ENCODE measurements at regions not wholly inside any gene's neighbourhood (a gene's known extent, or its start where the extent isn't known, plus 50 kb on each side); places are given as distances from the start of the nearest gene placed in this dataset.
"Not testable (repeated sequence)": the region's sequence is repeated elsewhere in the genome, so short reads cannot be mapped to it uniquely, and the experiment has no call there.

- no peak for FAIRE-seq
- no peak for DNase-seq (ENCODE audit: extremely low spot score, insufficient read length, low read depth)
Observed at GRCh38 chr11:109667719-109668118, 245.7 kb downstream of the C11orf87 start.

DNA sequence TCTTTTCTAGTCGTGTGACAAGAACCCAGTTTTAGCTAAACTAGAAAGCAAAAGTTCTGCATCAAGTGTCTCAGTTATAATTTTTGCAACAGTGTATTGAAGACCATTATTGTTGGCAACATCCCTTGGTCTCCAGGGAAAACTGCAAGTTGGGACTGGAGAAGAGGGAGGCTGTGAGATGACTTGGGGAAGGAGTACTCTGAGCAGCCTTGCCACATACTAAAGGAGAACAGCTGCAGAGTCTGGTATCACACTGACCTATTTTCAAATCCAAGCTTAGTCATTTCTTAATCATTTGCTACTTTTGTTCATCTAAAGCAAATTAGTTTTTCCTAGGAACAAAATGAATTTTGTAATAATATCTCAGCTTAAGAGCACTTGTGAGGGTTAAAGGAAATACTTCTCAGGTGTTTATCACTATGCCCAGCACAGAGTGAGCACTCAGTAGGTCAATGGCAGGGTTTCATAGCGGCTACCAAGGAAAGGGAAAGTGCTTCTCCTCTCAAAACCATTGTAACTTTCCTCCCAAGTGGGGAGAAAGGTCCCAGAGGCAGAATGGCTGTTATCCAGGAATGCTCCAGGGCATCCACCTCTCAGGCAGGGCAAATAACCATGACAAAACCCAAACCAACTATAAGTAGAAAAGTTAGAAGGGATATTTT, 247.1 kb downstream of the C11orf87 start:
- FAIRE-seq, result no peak
- no peak for DNase-seq (ENCODE audit: extremely low spot score, insufficient read length, low read depth)

- FAIRE-seq (no peak), DNase-seq (ENCODE audit: extremely low spot score, insufficient read length, low read depth) (no peak)
Observed at GRCh38 chr11:109677231-109677630, 255.2 kb downstream of the C11orf87 start.

- FAIRE-seq (no peak), DNase-seq (ENCODE audit: extremely low spot score, insufficient read length, low read depth) (no peak)
Observed at GRCh38 chr11:109677876-109678275, 255.9 kb downstream of the C11orf87 start.

DNA sequence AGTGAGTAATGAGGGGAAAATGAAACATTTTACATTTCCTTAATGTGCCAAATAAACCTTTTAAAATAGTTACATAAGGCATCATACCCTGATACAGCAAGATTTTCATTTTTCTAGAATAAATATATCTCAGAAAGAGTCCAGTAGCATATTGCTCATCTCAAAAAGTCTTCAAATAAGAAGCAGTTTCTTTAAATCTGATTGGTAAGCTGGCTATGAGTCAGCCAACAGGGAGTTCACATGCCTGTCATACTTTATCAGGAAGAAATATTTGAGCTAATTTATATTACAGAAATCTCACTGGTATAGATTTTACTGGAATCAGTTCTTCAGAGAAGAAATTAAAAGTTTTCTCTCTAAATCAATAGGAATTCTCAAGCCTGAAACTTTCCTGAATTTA, 258.1 kb downstream of the C11orf87 start:
- FAIRE-seq (no peak), DNase-seq (ENCODE audit: extremely low spot score, insufficient read length, low read depth) (no peak)

GRCh38 chr11:109682788-109683187, 260.8 kb downstream of the C11orf87 start:
- DNase-seq (ENCODE audit: extremely low spot score, insufficient read length, low read depth); FAIRE-seq: not testable (repeated sequence)

- no peak for FAIRE-seq
- no peak for DNase-seq (ENCODE audit: extremely low spot score, insufficient read length, low read depth)
Observed at GRCh38 chr11:109695696-109696095, 273.7 kb downstream of the C11orf87 start.

DNA sequence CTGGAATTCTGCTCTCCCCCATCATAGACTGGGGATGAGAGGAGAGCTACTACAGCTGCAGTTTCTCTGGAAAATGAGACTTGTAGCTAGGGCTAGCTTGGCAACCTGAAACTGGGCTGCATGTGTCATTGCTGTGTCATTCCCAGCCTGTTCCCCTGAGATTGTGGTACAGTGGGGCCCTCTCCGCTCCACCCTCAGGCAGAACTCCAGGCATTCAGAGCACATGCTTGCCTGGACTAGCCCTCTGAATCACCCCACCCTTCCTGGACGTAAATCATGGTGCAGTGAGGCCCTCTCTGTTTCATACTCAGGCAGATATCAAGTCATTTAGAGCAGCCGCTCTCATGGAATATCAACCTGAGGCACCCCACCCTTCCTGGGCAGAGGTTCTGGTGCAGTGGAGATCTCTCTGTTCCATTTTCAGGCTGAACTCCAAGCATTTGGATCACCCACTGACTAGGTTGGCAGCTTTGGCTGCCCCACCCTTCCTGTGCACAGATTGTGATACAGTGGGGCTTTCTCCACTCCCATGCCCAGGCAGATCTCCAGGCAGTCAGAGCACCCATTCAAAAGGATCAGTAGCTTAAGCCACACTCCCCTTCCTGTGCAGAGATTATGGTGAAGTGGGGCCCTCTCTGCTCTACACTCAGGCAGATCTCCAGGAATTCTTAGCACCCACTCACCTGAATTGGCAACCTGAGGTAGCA, 274.4 kb downstream of the C11orf87 start:
- no peak for DNase-seq (ENCODE audit: extremely low spot score, insufficient read length, low read depth)
- no peak for FAIRE-seq

DNA sequence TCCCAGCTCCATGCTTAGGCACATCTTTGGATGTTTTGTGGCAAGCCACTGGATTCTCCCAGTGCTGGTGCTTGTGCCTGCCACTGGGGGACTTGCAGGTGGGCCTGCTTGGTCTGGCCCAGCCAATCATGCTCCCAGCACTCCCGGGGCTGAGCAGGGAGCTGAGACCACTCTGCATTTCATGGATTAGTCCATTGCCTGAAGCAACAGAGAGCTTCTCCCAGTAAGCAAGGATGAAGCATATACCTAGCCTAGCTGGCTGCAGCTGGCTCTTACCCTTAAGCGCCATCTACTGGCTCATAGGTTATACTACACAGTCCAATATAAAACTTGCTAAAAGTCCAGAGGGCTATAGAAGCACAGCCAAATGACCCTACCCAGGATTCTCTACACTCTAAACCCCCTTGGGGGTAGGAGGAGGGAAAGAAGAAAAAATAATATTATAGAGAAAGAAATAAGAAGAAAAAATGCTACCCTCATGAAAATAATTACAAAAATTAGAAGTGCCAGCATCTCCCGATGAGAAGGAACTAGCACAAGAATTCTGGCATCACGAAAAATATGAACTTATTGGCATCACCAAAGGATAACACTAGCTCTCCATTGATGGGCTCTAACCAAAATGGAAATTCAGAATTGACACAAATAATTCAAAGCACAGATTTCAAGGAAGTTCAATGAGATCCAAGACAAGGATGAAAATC, 275.3 kb downstream of the C11orf87 start:
- FAIRE-seq (peak; percentile 71), DNase-seq (ENCODE audit: extremely low spot score, insufficient read length, low read depth) (no peak)

DNA sequence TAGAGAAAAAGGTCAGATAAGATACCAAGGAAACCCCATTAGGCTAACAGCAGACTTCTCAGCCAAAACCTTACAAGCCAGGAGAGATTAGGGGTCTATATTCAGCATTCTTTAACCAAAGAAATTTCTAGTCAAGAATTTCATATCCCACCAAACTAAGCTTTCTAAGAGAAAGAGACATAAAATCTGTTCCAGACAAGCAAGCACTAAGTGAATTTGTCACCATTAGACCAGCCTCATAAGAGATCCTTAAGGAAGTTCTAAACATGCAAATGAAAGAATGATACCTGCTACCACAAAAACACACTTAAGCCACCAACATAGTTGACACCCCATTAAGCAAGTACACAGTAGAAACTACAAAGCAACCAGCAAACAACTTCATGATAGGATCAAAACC, 276.2 kb downstream of the C11orf87 start:
- no peak for FAIRE-seq
- no peak for DNase-seq (ENCODE audit: extremely low spot score, insufficient read length, low read depth)

DNA sequence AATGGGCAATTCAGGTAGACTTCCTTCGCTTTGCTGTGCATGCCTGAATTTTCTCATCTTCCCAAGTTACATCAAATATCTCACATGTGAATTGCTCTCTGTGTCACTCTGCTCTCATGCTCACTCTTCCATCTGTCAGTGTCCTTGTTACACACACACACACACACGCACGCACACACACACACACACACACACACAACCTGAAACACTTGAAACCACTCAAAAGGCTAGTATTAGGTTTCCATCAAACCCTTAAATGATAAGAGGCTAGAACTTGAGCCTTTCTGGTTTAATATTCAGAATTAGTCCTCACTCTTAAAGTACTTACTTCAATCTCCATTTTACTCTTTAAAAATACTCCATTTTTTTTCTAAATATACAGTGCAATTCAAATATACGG, 282.4 kb downstream of the C11orf87 start:
- DNase-seq (ENCODE audit: extremely low spot score, insufficient read length, low read depth) (no peak), FAIRE-seq (no peak)

DNA sequence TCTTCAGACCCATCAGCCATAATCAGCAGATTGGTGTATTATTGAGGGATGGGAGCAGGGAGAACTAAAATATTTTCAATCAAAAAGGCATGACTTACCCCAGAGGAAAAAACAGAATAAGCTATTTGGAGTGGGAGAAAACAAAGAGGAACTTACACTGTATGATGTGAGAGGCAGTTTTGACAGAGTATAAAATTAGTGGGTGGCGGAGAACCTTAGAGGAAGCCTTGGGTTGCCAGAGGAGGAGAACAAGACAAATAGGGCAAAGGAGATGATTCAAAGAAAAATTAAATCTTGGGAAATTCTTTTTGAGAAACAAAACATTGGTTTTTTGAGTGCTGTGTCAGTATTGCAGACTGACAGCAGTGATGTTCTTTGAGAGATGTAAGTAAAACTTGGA, 285.0 kb downstream of the C11orf87 start:
- FAIRE-seq, result no peak
- DNase-seq (ENCODE audit: extremely low spot score, insufficient read length, low read depth), result no peak

- DNase-seq (ENCODE audit: extremely low spot score, insufficient read length, low read depth) (no peak), FAIRE-seq (no peak)
Observed at GRCh38 chr11:109707411-109707810, 285.4 kb downstream of the C11orf87 start.

DNA sequence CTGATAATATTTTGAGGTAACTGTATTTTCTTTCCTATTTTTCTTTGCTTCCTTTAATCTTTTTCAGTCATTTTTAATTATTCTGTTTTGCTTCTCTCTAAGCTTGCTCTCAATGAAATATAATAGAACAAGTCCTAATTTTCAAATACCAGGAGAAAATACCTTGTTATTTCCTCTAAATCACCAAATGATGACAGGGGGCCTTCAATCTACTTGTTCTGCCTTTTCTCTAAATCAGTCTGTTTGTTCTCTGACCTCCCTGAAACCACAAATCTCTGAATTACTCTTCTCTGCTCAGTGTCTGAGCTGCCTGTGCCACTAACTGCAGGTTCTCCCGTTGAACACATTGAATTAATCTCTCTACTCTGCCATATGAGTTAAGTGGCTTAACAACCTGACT, 286.2 kb downstream of the C11orf87 start:
- DNase-seq (ENCODE audit: extremely low spot score, insufficient read length, low read depth) (no peak), FAIRE-seq (no peak)

DNA sequence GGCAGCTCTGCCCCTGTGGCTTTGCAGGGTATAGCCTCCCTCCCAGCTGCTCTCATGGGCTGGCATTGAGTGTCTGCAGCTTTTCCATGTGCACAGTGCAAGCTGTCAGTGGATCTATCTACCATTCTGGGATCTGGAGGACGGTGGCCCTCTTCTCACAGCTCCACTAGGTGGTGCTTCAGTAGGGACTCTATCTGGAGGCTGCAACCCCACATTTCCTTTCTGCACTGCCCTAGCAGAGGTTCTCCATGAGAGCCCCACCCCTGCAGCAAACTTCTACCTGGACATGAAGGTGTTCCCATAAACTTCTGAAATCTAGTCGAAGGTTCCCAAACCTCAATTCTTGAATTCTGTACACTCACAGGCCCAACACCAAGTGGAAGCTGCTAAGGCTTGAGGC, 292.5 kb downstream of the C11orf87 start:
- DNase-seq (ENCODE audit: extremely low spot score, insufficient read length, low read depth); FAIRE-seq: not testable (repeated sequence)

- not testable (repeated sequence) for FAIRE-seq
Observed at GRCh38 chr11:109715424-109715823, 293.4 kb downstream of the C11orf87 start.

DNA sequence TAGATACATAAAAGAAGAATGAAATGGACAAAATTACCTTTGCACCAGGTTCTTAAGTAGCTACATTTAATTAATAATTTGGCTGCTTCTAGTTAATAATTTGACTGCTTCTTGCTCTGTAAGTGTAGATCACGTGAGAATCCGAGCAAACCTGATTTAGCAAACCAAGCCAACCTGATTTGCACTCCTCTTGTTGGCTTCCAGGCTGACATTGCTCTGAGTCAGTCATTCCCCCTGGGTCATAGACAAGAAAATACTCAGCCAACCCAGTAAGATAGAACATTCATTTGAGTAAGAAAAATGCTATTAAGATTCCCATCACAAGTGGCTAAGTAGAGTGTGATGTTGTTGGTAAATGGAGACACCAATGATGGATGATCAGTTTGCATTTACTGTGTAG, 304.1 kb downstream of the C11orf87 start:
- FAIRE-seq, result no peak
- DNase-seq (ENCODE audit: extremely low spot score, insufficient read length, low read depth), result no peak

More at GRCh38 chr11:109715424-109715823, 293.4 kb downstream of the C11orf87 start:
- not testable (repeated sequence) for DNase-seq (ENCODE audit: extremely low spot score, insufficient read length, low read depth)

DNA sequence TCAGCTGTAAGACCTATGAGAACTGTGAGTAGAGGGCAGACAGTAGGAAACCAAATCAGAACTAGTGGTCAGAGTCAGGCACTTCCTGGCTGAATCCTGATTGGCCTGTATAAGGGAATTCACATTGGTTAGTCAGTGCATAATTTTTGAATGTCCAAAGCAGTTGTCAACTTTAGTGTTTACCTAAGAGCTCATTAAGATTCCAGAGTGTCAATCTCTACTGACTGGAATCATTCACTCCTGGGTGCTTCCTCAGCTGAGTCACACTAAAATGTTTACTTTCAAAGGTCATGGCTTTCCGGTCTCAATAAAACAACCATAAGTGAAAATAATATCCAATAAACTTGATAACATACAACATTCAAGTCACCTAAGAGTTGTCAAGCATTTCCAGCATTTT, 306.1 kb downstream of the C11orf87 start:
- FAIRE-seq (no peak), DNase-seq (ENCODE audit: extremely low spot score, insufficient read length, low read depth) (no peak)

GRCh38 chr11:109729761-109730160, 307.8 kb downstream of the C11orf87 start:
- FAIRE-seq (no peak), DNase-seq (ENCODE audit: extremely low spot score, insufficient read length, low read depth) (no peak)

- DNase-seq (ENCODE audit: extremely low spot score, insufficient read length, low read depth), result no peak
- no peak for FAIRE-seq
Observed at GRCh38 chr11:109730669-109731068, 308.7 kb downstream of the C11orf87 start.

DNA sequence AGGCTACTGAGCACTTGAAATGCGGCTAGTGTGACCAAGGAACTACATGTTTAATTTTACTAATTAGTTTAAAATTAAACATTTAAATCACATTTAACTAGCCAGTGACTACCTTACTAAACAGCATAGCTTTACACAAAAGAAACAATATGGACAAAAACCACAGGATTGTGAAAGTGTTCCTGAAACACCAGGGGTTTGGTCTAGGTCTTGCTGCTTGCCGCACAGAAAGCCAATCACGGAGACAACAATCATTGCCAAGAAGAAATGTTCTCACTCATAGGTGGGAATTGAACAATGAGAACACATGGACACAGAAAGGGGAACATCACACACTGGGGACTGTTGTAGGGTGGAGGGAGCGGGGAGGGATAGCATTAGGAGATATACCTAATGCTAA, 309.5 kb downstream of the C11orf87 start:
- no peak for FAIRE-seq
- DNase-seq (ENCODE audit: extremely low spot score, insufficient read length, low read depth), result no peak

Data from GM18507 (cell line).